GM12891 (cell line): ENCODE measurements at regions not wholly inside any gene's neighbourhood (a gene's known extent, or its start where the extent isn't known, plus 50 kb on each side); places are given as distances from the start of the nearest gene placed in this dataset.

ENCODE experiments used
- PAX5 ChIP-seq: IDR thresholded peaks from 2 replicates; pipeline ENCODE4 v1.6.1; 2011; ENCODE audit warnings: low read length, moderate library complexity, mild to moderate bottlenecking; ENCODE audit not compliant: insufficient read depth, severe bottlenecking
- POLR2A ChIP-seq: IDR thresholded peaks from 2 replicates; pipeline ENCODE4 v1.6.1; 2011; ENCODE audit warnings: low read depth, low read length, control low read depth
- POLR2AphosphoS5 ChIP-seq: IDR thresholded peaks from 2 replicates; pipeline ENCODE4 v1.6.1; 2011; ENCODE audit warnings: low read depth, low read length, control low read depth
- POU2F2 ChIP-seq: IDR thresholded peaks from 2 replicates; pipeline ENCODE4 v1.6.1; 2011; ENCODE audit warnings: low read depth, mild to moderate bottlenecking, control low read depth, low read length, moderate library complexity
- SPI1 ChIP-seq: IDR thresholded peaks from 2 replicates; pipeline ENCODE4 v1.6.1; 2011; ENCODE audit warnings: low read depth, low read length, control low read depth
- TAF1 ChIP-seq: IDR thresholded peaks from 2 replicates; pipeline ENCODE4 v1.6.1; 2011; ENCODE audit warnings: low read depth, low read length, control low read depth

DNA sequence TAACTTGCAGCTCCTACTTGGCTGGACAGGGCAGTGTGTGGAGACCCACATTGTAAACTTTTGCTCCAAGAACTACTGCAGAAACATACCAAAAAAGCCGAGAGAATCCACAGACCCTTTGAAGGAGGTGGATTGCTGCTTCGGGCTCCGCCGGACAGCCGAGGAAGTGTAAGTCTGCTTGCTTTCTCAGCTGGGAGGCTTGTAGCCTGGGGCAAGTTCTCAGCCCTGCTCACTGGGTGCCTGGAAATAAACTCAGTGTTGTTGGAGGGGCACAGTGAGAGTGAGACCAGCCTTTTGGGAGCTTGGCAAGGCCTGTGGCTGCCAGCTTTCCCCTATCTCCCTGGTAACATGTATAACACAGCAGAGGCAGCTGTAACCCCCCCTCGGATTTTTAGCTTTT lies 215.6 kb downstream of the SYK start:
- TF ChIP-seq TAF1 (no peak), POLR2A (no peak), POLR2AphosphoS5 (no peak), PAX5 (no peak), POU2F2 (no peak), SPI1 (no peak)
